H7 (cell line): ENCODE measurements at regions not wholly inside any gene's neighbourhood (a gene's known extent, or its start where the extent isn't known, plus 50 kb on each side); places are given as distances from the start of the nearest gene placed in this dataset.

ENCODE experiments used
- DNase-seq: peaks from one replicate; pipeline ENCODE4 v3.0.0; 2012
- H3K27me3 ChIP-seq: 2 replicates; pipeline ENCODE4 v1.6.0; 2011; ENCODE audit warnings: mild to moderate bottlenecking, low read length; ENCODE audit not compliant: control insufficient read depth, insufficient read depth
- H3K36me3 ChIP-seq: replicated peaks from 2 replicates; pipeline ENCODE4 v1.5.1; 2011; ENCODE audit warnings: low read length; ENCODE audit not compliant: control insufficient read depth, insufficient read depth
- H3K4me3 ChIP-seq: 2 replicates; pipeline ENCODE4 v1.5.1; 2011; ENCODE audit warnings: low read depth, mild to moderate bottlenecking, control low read depth, low read length, moderate library complexity; ENCODE audit not compliant: insufficient read depth

- H3K4me3 ChIP-seq, result no peak overlapping the region
- no peaks in the 10 kb centered on the region for H3K36me3 ChIP-seq
- no peak for DNase-seq
- no peaks in the 10 kb centered on the region for H3K27me3 ChIP-seq
These were observed 50.4 kb upstream of the GRIP2 start for GRCh38 chr3:14590569-14590968.

GRCh38 chr3:14592390-14592789 is 52.2 kb upstream of the GRIP2 start:
- DNase-seq, result no peak
- no peaks in the 10 kb centered on the region for H3K27me3 ChIP-seq
- H3K4me3 ChIP-seq, result no peak overlapping the region
- H3K36me3 ChIP-seq, result no peaks in the 10 kb centered on the region

DNA sequence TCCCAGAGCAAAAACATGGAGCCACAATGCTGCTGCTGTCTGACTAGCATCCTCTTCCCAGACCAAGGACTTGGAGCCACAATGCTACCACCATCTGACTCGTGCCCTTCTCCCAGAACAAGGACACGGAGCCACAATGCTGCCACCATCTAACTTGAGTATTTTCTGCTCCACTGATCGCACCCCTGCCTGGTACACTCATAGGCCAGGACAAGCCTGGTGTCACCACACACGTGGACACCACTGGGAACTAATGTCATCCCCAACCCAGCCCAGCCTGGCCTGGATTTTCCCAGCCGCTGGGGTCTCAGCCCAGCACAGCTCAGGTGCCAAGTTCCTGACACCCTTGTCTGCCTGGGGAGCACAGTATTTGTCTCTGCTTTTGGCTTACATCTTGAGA is 52.7 kb upstream of the GRIP2 start:
- no peak for DNase-seq
- no peaks in the 10 kb centered on the region for H3K27me3 ChIP-seq
- no peak overlapping the region for H3K4me3 ChIP-seq
- no peaks in the 10 kb centered on the region for H3K36me3 ChIP-seq

- Histone ChIP-seq H3K27me3 (no peaks in the 10 kb centered on the region), H3K4me3 (no peak overlapping the region), H3K36me3 (no peaks in the 10 kb centered on the region)
- no peak for DNase-seq
These were observed 54.1 kb upstream of the GRIP2 start for GRCh38 chr3:14594234-14594633.

- Histone ChIP-seq H3K4me3 (no peak overlapping the region), H3K36me3 (no peaks in the 10 kb centered on the region), H3K27me3 (no peaks in the 10 kb centered on the region)
- no peak for DNase-seq
These were observed 55.4 kb upstream of the GRIP2 start for GRCh38 chr3:14595561-14595960.

DNA sequence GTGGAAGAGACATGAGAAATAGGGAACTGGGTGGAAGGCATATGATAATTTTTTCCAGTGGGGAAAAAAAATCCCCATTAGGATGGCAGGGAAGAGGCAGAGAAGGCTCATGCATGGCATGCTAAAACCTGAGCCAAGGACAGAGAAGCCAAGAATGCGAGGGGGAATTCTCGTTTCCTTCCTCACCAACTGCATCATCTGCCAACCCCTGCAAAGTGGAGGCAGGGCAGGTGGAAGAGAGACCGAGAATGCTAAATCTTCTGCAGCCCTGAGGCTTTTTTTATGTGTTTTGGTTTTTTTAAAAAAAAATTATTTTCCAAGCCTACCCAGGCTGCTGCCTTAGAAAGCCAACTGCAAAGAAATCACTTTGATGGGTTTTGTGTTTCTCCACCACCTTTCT is 54.3 kb upstream of the CCDC174 start:
- Histone ChIP-seq H3K27me3 (peaks cover 11% of the 10 kb centered on the region), H3K4me3 (no peak overlapping the region), H3K36me3 (no peaks in the 10 kb centered on the region)
- no peak for DNase-seq

DNA sequence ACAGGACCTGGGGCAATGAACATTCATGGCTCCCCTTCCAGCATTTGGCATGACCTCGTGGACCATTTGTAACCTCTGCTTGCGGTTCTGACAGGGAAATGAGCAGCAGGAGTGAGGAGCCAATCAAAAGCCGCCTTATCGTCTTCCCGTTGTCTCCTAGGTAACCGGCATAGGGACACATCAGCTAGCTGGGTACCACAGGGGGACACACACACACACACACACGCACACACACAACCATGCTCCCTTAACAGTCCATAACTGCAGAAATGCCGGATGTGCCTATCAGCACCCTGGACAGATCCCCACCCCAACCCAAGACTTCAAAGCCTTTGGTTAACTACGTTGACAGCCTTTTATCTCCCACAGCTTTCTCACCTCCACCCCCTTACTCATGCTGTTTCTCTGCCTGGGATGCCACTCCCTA is 53.4 kb upstream of the CCDC174 start:
- Histone ChIP-seq H3K36me3 (no peaks in the 10 kb centered on the region), H3K27me3 (peaks cover 16% of the 10 kb centered on the region), H3K4me3 (no peak overlapping the region)
- DNase-seq, result peak; percentile 75

DNA sequence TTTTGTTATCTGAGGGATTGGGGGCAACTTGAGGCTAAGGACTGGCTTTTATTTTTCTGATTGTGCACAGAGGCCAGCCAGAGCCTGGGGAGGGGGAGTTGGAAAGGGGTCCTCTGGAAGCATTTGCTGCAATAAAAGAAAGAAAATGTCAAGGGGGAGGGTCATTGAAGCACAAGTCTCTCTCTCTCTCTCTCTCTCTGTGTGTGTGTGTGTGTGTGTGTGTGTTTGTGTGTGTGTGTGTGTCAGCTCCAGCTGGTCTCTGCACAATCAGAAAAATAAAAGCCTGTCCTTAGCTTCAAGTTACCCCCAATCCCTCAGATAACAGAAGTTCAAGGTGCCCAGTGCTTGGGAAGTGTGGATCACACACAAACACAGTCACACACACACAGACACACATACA is 52.1 kb upstream of the CCDC174 start:
- DNase-seq, result no peak
- Histone ChIP-seq H3K27me3 (peaks cover 23% of the 10 kb centered on the region), H3K4me3 (no peak overlapping the region), H3K36me3 (no peaks in the 10 kb centered on the region)

DNA sequence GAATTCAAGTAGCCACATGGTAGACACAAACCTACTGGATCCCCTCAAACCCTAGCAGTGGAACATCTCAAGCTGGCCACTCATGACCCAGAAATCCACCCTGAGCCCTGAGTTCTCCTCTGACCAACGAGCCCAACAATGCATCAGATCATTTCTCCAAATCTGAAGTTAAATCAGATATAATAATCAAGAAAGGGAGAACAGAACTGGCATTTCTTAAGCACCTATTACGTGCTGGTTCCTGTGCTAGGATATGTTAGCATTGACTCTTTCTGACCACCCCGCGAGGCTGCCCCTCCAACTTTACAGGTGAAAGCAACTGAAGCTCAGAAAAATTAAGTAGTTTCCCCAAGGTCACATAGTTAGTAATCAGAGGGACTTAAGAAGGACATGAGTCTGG is 51.5 kb upstream of the CCDC174 start:
- H3K4me3 ChIP-seq, result no peak overlapping the region
- no peak for DNase-seq
- H3K36me3 ChIP-seq, result no peaks in the 10 kb centered on the region
- peaks cover 23% of the 10 kb centered on the region for H3K27me3 ChIP-seq

DNA sequence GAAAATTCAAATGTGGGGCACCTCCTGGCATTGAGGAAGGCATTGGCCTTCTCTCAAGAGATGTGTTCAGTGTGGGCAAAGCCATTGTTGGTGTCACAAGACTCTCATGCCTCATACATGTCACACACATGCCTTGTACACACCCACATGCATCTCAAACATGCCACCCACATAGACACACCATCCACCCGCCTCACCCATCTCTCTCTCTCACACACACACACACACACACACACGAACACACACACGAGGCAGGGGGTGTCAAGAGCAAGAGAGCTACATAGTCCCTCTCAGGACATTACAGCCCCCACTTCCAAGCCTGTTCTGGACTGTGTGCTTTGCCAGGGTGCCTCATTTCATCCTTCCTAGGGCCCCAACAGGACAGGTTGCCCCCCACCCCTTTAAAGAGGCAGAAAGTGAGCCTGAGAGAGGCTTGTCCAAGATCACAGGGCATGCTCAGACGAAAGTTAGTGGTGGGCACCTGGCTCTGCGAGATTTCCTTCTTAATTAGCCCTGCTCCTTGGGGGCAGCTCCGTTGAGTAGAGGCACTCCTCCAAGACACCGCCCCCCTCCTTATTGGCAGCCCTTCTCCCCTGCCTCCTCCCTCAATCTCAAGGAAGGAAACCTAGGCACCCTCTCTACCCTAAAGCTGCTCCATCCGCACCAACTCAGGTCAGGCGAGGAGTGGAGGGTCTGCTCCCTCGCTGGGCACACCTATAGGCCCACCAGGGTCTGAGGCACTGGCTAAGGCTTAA is 50.5 kb upstream of the CCDC174 start:
- Histone ChIP-seq H3K27me3 (peaks cover 23% of the 10 kb centered on the region), H3K36me3 (no peaks in the 10 kb centered on the region), H3K4me3 (no peak overlapping the region)
- DNase-seq, result peak; percentile 76

GRCh38 chr3:14601692-14602005 is 49.9 kb upstream of the CCDC174 start:
- Histone ChIP-seq H3K36me3 (no peaks in the 10 kb centered on the region), H3K4me3 (peak overlapping the region; percentile 62), H3K27me3 (peaks cover 23% of the 10 kb centered on the region)
- no peak for DNase-seq
